GM23248 (cell line): ENCODE measurements at regions not wholly inside any gene's neighbourhood (a gene's known extent, or its start where the extent isn't known, plus 50 kb on each side); places are given as distances from the start of the nearest gene placed in this dataset.
A peak's percentile ranks its signal among the peaks of the same experiment; 100 is the strongest.

Source experiments
- DNase-seq: peaks from one replicate; pipeline ENCODE4 v3.0.0-alpha.2; 2015
- H2AFZ ChIP-seq: fragments of 200-600 bp; sonication (generic); 2 replicates; pipeline ENCODE4 v1.6.1; 2016; ENCODE audit warnings: antibody characterized with exemption
- H3F3A ChIP-seq: fragments of 200-600 bp; sonication (generic); 2 replicates; pipeline ENCODE4 v1.6.1; 2016; ENCODE audit warnings: mild to moderate bottlenecking, antibody characterized with exemption, mixed run types; ENCODE audit not compliant: insufficient read depth
- H3K27ac ChIP-seq: fragments of 200-600 bp; sonication (generic); 2 replicates; pipeline ENCODE4 v1.5.1; 2016; ENCODE audit warnings: mild to moderate bottlenecking
- H3K27me3 ChIP-seq: fragments of 200-600 bp; sonication (generic); replicated peaks from 2 replicates; pipeline ENCODE4 v1.6.1; 2016; ENCODE audit warnings: mild to moderate bottlenecking; ENCODE audit not compliant: insufficient read depth
- H3K36me3 ChIP-seq: fragments of 200-600 bp; sonication (generic); 2 replicates; pipeline ENCODE4 v1.6.1; 2016; ENCODE audit warnings: low read depth, mild to moderate bottlenecking
- H3K4me1 ChIP-seq: fragments of 200-600 bp; sonication (generic); 2 replicates; pipeline ENCODE4 v1.6.1; 2016; ENCODE audit warnings: mild to moderate bottlenecking; ENCODE audit not compliant: insufficient read depth
- H3K4me2 ChIP-seq: fragments of 200-600 bp; sonication (generic); one replicate; pipeline ENCODE4 v1.6.1; 2016; ENCODE audit warnings: mild to moderate bottlenecking; ENCODE audit not compliant: unreplicated experiment
- H3K4me3 ChIP-seq: fragments of 200-600 bp; sonication (generic); 2 replicates; pipeline ENCODE4 v1.5.1; 2016; ENCODE audit warnings: mild to moderate bottlenecking
- H3K79me2 ChIP-seq: fragments of 200-600 bp; sonication (generic); 2 replicates; pipeline ENCODE4 v1.6.1; 2016; ENCODE audit warnings: mild to moderate bottlenecking; ENCODE audit not compliant: insufficient read depth
- H3K9ac ChIP-seq: fragments of 200-600 bp; sonication (generic); 2 replicates; pipeline ENCODE4 v1.6.1; 2016; ENCODE audit warnings: mild to moderate bottlenecking
- H3K9me2 ChIP-seq: fragments of 200-600 bp; sonication (generic); 2 replicates; pipeline ENCODE4 v1.6.1; 2016; ENCODE audit warnings: mixed run types, mild to moderate bottlenecking, moderate library complexity; ENCODE audit not compliant: insufficient read depth
- H3K9me3 ChIP-seq: fragments of 200-600 bp; sonication (generic); one replicate; pipeline ENCODE4 v1.6.1; 2017; ENCODE audit warnings: low read depth
- H4K20me1 ChIP-seq: fragments of 200-600 bp; sonication (generic); 2 replicates; pipeline ENCODE4 v1.6.0; 2016; ENCODE audit not compliant: insufficient read depth
- EZH2 ChIP-seq: fragments of 200-600 bp; sonication (generic); IDR thresholded peaks from 2 replicates; pipeline ENCODE4 v1.6.1; 2018; ENCODE audit warnings: antibody characterized with exemption, mild to moderate bottlenecking; ENCODE audit not compliant: insufficient read depth, poor library complexity, severe bottlenecking
- EZH2phosphoT487 ChIP-seq: fragments of 200-600 bp; sonication (generic); IDR thresholded peaks from 2 replicates; pipeline ENCODE4 v1.6.1; 2018; ENCODE audit warnings: antibody characterized with exemption, moderate library complexity, mild to moderate bottlenecking, low read depth; ENCODE audit not compliant: insufficient read depth
- WGBS, 2 experiments: methylation state at CpG; one replicate each; pipeline ENCODE4 v1.1.6; 2015 to 2017; ENCODE audit warnings: low lambda C conversion rate in 2 of 2, low coverage in 1 of 2; ENCODE audit errors: missing lambda C conversion rate in 2 of 2; 5-methylcytosine and 5-hydroxymethylcytosine counted together
- in situ Hi-C: fragments of 300-500 bp; cut with MboI; formaldehyde crosslinking; loops from 2 replicates; pipeline ENCODE4 v1.15.0; 2020

DNA sequence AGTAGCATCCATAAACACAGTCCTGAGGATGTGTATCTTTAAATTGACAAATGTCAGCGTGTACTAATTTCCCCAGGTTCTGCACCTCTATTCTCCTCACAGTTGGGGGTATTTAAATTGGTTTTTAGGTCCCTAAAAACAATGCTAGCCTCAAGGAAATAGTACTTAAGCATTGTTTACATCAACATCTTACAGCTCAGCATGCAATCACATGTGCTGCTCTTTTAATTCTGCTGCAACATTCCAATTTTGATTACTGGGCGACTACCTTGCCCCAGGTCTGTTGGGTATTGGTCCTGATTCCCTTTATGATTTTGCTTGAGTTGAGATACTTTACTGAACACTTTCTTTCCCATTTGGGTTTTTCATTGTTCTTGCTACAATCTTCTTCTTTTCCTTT, 616.6 kb downstream of the CCER1 start:
- no peaks in the 10 kb centered on the region for H3K9me3 ChIP-seq
- no peaks in the 10 kb centered on the region for H3K9me2 ChIP-seq
- no peaks in the 10 kb centered on the region for H4K20me1 ChIP-seq
- H3K27ac ChIP-seq, result no peak overlapping the region
- no peak overlapping the region for H3K4me2 ChIP-seq
- in situ Hi-C loops, result no loop called here
- H3K4me1 ChIP-seq, result no peaks in the 10 kb centered on the region
- WGBS, 2 experiments, result 86 to 98% methylated on average over 2 of the region's 2 CpGs
- H2AFZ ChIP-seq, result no peak overlapping the region
- no peak overlapping the region for H3K9ac ChIP-seq
- no peaks in the 10 kb centered on the region for H3K27me3 ChIP-seq
- no peaks in the 10 kb centered on the region for H3K36me3 ChIP-seq
- DNase-seq, result no peak
- H3F3A ChIP-seq, result no peaks in the 10 kb centered on the region
- no peak overlapping the region for H3K4me3 ChIP-seq
- no peaks in the 10 kb centered on the region for H3K79me2 ChIP-seq
- no peak for TF ChIP-seq EZH2phosphoT487
- no peak for TF ChIP-seq EZH2

DNA sequence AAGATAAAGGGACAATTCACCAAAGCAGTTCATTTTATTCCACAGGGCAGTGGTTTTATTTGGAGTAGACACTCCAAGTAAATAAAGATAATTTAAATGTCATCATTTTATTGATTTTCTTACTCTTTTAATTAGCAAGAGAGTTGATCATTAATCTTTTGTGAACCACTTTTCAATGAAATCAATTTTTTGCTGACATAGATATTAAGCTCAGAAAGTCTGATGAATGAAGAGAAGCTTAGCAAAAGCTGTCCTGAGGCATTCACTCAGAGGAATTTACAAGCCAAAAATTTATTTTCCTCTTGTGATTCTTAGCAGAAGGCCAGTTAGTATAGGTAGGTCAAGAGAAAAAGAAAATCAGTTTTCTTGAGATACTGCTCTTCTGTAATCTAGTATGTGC, 618.0 kb downstream of the CCER1 start:
- Histone ChIP-seq H3K36me3 (no peaks in the 10 kb centered on the region), H3K4me1 (no peaks in the 10 kb centered on the region), H3K4me3 (no peak overlapping the region), H3K27ac (no peak overlapping the region), H3K4me2 (no peak overlapping the region), H3K79me2 (no peaks in the 10 kb centered on the region), H4K20me1 (no peaks in the 10 kb centered on the region), H2AFZ (no peak overlapping the region), H3F3A (no peaks in the 10 kb centered on the region), H3K27me3 (no peaks in the 10 kb centered on the region), H3K9me2 (no peaks in the 10 kb centered on the region), H3K9ac (no peak overlapping the region), H3K9me3 (no peaks in the 10 kb centered on the region)
- in situ Hi-C loops, result no loop called here
- TF ChIP-seq EZH2phosphoT487, result no peak
- no peak for TF ChIP-seq EZH2
- DNase-seq, result no peak

DNA sequence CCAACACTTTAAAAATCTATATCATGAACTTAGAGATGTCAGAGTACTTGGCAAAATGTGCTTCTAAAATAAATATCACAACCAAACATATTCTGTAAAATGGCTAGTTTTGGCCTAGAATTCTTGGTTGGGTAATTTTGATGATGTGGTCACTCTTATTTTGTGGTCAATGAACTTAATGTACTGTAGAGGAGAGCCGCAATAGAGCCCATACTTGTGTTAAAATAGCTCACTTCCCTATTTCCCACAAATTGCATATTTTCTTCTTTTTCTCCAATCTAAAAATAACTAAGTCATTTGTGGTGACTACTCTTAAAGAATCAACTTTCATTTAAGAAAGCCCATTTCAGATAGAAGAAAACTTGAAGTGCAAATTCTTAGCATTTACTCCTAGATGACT, 619.4 kb downstream of the CCER1 start:
- no peaks in the 10 kb centered on the region for H3K27me3 ChIP-seq
- no peak overlapping the region for H2AFZ ChIP-seq
- no peaks in the 10 kb centered on the region for H3K36me3 ChIP-seq
- no peak overlapping the region for H3K27ac ChIP-seq
- no peaks in the 10 kb centered on the region for H3K9me2 ChIP-seq
- H3K4me2 ChIP-seq, result no peak overlapping the region
- no peak for TF ChIP-seq EZH2phosphoT487
- no peaks in the 10 kb centered on the region for H3K79me2 ChIP-seq
- no peaks in the 10 kb centered on the region for H3K4me1 ChIP-seq
- in situ Hi-C loops, result no loop called here
- H3F3A ChIP-seq, result no peaks in the 10 kb centered on the region
- no peaks in the 10 kb centered on the region for H3K9me3 ChIP-seq
- no peak overlapping the region for H3K4me3 ChIP-seq
- H3K9ac ChIP-seq, result no peak overlapping the region
- H4K20me1 ChIP-seq, result no peaks in the 10 kb centered on the region
- WGBS, 2 experiments, result 97 to 100% methylated on average over 1 of the region's 1 CpG
- DNase-seq, result no peak

DNA sequence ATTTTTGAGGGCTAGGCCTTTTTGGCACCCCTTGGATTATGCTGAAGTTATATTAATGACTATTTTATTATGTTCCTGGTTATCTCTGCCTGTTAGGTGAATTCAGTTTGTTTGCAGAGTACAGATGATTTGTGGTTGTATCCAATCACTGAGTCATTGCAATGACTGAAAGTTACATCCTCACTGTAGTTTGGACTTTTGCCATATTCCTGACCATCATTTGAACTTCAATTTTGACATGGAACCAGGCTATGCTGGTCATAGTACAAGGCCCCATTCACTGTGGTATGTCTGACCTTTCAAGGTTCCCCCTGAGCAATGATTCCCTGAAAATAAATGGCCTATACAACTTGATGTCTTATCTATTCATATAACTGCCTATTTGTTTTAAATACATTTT, 621.0 kb downstream of the CCER1 start:
- Histone ChIP-seq H2AFZ (no peak overlapping the region), H3K9ac (no peak overlapping the region), H3K4me3 (no peak overlapping the region), H3F3A (no peaks in the 10 kb centered on the region), H3K27ac (no peak overlapping the region), H3K4me2 (no peak overlapping the region), H3K27me3 (no peaks in the 10 kb centered on the region), H3K79me2 (no peaks in the 10 kb centered on the region), H4K20me1 (no peaks in the 10 kb centered on the region), H3K9me2 (no peaks in the 10 kb centered on the region), H3K9me3 (no peaks in the 10 kb centered on the region), H3K4me1 (no peaks in the 10 kb centered on the region), H3K36me3 (no peaks in the 10 kb centered on the region)
- in situ Hi-C loops, result no loop called here
- TF ChIP-seq EZH2, result no peak
- DNase-seq, result peak; percentile 3

DNA sequence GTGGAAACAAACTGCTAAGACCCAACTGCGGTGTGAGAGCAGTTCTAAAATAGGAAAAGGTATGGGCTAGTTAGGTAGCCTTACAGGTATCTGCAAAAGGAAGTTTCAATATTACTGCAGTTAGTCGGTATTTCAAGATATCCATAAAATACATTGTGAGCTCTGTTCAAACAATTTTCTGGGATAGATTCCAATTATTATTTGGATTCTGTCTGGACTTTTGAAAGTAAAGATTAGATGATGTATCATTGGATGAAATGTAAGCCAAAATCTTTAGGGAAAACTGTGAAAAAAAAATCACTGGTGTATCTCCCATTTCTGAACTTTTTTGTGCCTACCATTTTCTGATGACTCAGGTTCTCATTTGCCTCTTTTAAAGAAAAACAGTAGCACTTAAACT, 621.6 kb downstream of the CCER1 start:
- 63 to 71% methylated on average over 2 of the region's 2 CpGs for WGBS, 2 experiments
- no peak overlapping the region for H3K4me2 ChIP-seq
- H3K4me1 ChIP-seq, result no peaks in the 10 kb centered on the region
- H2AFZ ChIP-seq, result no peak overlapping the region
- no peak overlapping the region for H3K4me3 ChIP-seq
- no peaks in the 10 kb centered on the region for H3K36me3 ChIP-seq
- H3F3A ChIP-seq, result no peaks in the 10 kb centered on the region
- H3K9ac ChIP-seq, result no peak overlapping the region
- H3K27ac ChIP-seq, result no peak overlapping the region
- in situ Hi-C loops, result no loop called here
- H3K27me3 ChIP-seq, result no peaks in the 10 kb centered on the region
- no peaks in the 10 kb centered on the region for H3K9me2 ChIP-seq
- H3K79me2 ChIP-seq, result no peaks in the 10 kb centered on the region
- TF ChIP-seq EZH2phosphoT487, result no peak
- TF ChIP-seq EZH2, result no peak
- DNase-seq, result no peak
- no peaks in the 10 kb centered on the region for H4K20me1 ChIP-seq
- H3K9me3 ChIP-seq, result no peaks in the 10 kb centered on the region
